Hepatocyte (in vitro differentiated cells): ENCODE measurements at regions not wholly inside any gene's neighbourhood (a gene's known extent, or its start where the extent isn't known, plus 50 kb on each side); places are given as distances from the start of the nearest gene placed in this dataset.

Experiments used
- EZH2 ChIP-seq: fragments of 200-600 bp; sonication (generic); IDR thresholded peaks from 2 replicates; pipeline ENCODE4 v1.6.1; 2016; ENCODE audit warnings: antibody characterized with exemption, mild to moderate bottlenecking, borderline replicate concordance
- EZH2phosphoT487 ChIP-seq: fragments of 200-600 bp; sonication (generic); IDR thresholded peaks from one replicate; pipeline ENCODE4 v1.6.1; 2018; ENCODE audit warnings: antibody characterized with exemption, mild to moderate bottlenecking, low read depth, moderate library complexity; ENCODE audit not compliant: unreplicated experiment, severe bottlenecking
- TF ChIP-seq, protein P1 (sequence below): fragments of 200-600 bp; sonication (generic); IDR thresholded peaks from 2 replicates; pipeline ENCODE4 v1.5.1; 2016; ENCODE audit warnings: antibody characterized with exemption, mild to moderate bottlenecking; ENCODE audit not compliant: poor library complexity

DNA sequence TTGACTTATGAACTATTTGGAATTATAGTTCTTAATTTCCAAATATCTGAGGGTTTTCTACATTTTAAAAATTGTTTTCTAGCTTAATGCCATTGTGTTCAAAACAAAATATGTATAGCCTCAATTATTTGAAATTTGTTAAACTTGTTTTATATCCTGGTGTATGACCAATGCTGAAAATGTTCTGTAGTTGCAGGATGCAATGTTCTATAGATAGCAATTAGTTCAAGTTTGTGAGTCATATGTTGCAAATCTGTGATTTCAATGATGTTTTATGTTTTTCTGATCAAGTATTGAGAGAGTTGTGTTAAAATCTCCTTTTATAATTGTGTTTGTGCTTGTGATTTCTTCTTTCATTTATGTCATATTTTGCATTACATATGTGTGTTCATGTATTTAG is 517.5 kb downstream of the ADGRL2 start:
- TF ChIP-seq, protein P1, sequence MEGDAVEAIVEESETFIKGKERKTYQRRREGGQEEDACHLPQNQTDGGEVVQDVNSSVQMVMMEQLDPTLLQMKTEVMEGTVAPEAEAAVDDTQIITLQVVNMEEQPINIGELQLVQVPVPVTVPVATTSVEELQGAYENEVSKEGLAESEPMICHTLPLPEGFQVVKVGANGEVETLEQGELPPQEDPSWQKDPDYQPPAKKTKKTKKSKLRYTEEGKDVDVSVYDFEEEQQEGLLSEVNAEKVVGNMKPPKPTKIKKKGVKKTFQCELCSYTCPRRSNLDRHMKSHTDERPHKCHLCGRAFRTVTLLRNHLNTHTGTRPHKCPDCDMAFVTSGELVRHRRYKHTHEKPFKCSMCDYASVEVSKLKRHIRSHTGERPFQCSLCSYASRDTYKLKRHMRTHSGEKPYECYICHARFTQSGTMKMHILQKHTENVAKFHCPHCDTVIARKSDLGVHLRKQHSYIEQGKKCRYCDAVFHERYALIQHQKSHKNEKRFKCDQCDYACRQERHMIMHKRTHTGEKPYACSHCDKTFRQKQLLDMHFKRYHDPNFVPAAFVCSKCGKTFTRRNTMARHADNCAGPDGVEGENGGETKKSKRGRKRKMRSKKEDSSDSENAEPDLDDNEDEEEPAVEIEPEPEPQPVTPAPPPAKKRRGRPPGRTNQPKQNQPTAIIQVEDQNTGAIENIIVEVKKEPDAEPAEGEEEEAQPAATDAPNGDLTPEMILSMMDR = no peak
- TF ChIP-seq EZH2 = no peak
- no peak for TF ChIP-seq EZH2phosphoT487
